ENCODE measurements at regions not wholly inside any gene's neighbourhood (a gene's known extent, or its start where the extent isn't known, plus 50 kb on each side); places are given as distances from the start of the nearest gene placed in this dataset.

DNA sequence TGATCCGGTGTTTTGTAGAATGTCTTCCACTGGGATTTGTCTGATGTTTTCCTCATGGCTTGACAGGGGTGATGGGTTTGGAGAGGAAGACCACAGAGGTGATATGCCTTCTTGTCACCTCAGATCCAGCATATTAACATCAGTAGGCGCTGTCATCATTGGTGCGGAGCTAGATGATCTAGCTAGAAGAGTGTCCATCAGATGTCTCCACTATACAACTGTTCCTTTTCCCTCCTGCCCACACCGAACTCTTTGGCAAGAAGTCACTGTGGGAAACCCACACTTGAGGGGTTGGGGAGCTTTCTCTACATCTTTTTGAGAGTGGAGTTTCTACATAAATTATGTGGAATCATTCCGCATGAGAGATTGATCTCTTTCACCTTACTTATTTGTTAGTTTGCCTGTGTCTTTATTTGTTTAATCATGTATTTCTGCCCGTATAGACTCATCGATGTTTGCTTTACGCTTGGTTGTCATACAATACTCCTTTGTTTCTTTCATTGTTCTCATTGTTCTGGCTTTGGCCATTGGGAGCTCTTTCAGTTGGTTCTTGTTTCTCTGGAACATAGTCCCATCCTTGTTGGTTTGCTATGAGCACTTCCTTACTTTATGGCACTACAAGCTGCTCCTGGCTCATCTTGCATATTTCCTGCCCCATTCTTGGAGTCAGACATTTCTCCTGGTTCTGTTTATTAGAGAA is 1420.3 kb downstream of the BRD1 start:
- Histone ChIP-seq H3K4me3 (ENCODE audit: low read depth, low read length) (no peak overlapping the region), H3K9me3 (ENCODE audit: control insufficient read depth, insufficient read depth, low read depth, low read length) (no peaks in the 10 kb centered on the region), H3K36me3 (ENCODE audit: control insufficient read depth in 2 of 2, insufficient read depth in 1 of 2, low read length in 2 of 2) (no peaks in the 10 kb centered on the region), H3K27ac (ENCODE audit: extremely low read depth, low read depth, low read length) (no peak overlapping the region), H3K4me1 (ENCODE audit: control insufficient read depth, insufficient read depth, low read length) (no peaks in the 10 kb centered on the region)
- no peak for TF ChIP-seq ZBTB1 (tag by site-specific recombination; IDR thresholded peaks at IDR 0.05)
- no peak for TF ChIP-seq ZFP69B (tag by site-specific recombination; IDR thresholded peaks at IDR 0.05)
- no peak for TF ChIP-seq ZNF561 (tag by site-specific recombination; IDR thresholded peaks at IDR 0.05; ENCODE audit: borderline replicate concordance)
- CTCF ChIA-PET, result no interaction called here
- POLR2A ChIA-PET, result no interaction called here

- no peaks in the 10 kb centered on the region for H3K9me3 ChIP-seq (ENCODE audit: control insufficient read depth, insufficient read depth, low read depth, low read length)
- no peak overlapping the region for H3K4me3 ChIP-seq (ENCODE audit: low read depth, low read length)
- POLR2A ChIA-PET, result no interaction called here
- no peaks in the 10 kb centered on the region for H3K4me1 ChIP-seq (ENCODE audit: control insufficient read depth, insufficient read depth, low read length)
- H3K36me3 ChIP-seq (ENCODE audit: control insufficient read depth in 2 of 2, insufficient read depth in 1 of 2, low read length in 2 of 2), result no peaks in the 10 kb centered on the region
- TF ChIP-seq ZNF155 (tag by site-specific recombination; IDR thresholded peaks at IDR 0.05), result no peak
- H3K27ac ChIP-seq (ENCODE audit: extremely low read depth, low read depth, low read length), result no peak overlapping the region
- CTCF ChIA-PET, result interaction anchor here (0.6 kb wide), 1 partner anchor 24 kb away, joined by 4 read pairs; no protein-coding TSS in a partner anchor
These were observed 1421.5 kb downstream of the BRD1 start for GRCh38 chr22:48406161-48406560.

GRCh38 chr22:48405741-48406140 is 1421.9 kb downstream of the BRD1 start:
- Histone ChIP-seq H3K4me1 (ENCODE audit: control insufficient read depth, insufficient read depth, low read length) (no peaks in the 10 kb centered on the region), H3K36me3 (ENCODE audit: control insufficient read depth in 2 of 2, insufficient read depth in 1 of 2, low read length in 2 of 2) (no peaks in the 10 kb centered on the region), H3K4me3 (ENCODE audit: low read depth, low read length) (no peak overlapping the region), H3K9me3 (ENCODE audit: control insufficient read depth, insufficient read depth, low read depth, low read length) (no peaks in the 10 kb centered on the region), H3K27ac (ENCODE audit: extremely low read depth, low read depth, low read length) (no peak overlapping the region)
- CTCF ChIA-PET, result no interaction called here
- TF ChIP-seq ZNF211 (tag by site-specific recombination; IDR thresholded peaks at IDR 0.05; ENCODE audit: low read depth), result no peak
- TF ChIP-seq, protein P1, sequence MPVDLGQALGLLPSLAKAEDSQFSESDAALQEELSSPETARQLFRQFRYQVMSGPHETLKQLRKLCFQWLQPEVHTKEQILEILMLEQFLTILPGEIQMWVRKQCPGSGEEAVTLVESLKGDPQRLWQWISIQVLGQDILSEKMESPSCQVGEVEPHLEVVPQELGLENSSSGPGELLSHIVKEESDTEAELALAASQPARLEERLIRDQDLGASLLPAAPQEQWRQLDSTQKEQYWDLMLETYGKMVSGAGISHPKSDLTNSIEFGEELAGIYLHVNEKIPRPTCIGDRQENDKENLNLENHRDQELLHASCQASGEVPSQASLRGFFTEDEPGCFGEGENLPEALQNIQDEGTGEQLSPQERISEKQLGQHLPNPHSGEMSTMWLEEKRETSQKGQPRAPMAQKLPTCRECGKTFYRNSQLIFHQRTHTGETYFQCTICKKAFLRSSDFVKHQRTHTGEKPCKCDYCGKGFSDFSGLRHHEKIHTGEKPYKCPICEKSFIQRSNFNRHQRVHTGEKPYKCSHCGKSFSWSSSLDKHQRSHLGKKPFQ (tag by site-specific recombination; IDR thresholded peaks at IDR 0.05), result no peak
- TF ChIP-seq SCRT2 (tag by site-specific recombination; IDR thresholded peaks at IDR 0.05), result no peak
- no peak for TF ChIP-seq ZNF530 (tag by site-specific recombination; IDR thresholded peaks at IDR 0.05; ENCODE audit: low read depth)
- TF ChIP-seq KLF1 (tag by site-specific recombination; IDR thresholded peaks at IDR 0.05), result no peak
- TF ChIP-seq, protein P2, sequence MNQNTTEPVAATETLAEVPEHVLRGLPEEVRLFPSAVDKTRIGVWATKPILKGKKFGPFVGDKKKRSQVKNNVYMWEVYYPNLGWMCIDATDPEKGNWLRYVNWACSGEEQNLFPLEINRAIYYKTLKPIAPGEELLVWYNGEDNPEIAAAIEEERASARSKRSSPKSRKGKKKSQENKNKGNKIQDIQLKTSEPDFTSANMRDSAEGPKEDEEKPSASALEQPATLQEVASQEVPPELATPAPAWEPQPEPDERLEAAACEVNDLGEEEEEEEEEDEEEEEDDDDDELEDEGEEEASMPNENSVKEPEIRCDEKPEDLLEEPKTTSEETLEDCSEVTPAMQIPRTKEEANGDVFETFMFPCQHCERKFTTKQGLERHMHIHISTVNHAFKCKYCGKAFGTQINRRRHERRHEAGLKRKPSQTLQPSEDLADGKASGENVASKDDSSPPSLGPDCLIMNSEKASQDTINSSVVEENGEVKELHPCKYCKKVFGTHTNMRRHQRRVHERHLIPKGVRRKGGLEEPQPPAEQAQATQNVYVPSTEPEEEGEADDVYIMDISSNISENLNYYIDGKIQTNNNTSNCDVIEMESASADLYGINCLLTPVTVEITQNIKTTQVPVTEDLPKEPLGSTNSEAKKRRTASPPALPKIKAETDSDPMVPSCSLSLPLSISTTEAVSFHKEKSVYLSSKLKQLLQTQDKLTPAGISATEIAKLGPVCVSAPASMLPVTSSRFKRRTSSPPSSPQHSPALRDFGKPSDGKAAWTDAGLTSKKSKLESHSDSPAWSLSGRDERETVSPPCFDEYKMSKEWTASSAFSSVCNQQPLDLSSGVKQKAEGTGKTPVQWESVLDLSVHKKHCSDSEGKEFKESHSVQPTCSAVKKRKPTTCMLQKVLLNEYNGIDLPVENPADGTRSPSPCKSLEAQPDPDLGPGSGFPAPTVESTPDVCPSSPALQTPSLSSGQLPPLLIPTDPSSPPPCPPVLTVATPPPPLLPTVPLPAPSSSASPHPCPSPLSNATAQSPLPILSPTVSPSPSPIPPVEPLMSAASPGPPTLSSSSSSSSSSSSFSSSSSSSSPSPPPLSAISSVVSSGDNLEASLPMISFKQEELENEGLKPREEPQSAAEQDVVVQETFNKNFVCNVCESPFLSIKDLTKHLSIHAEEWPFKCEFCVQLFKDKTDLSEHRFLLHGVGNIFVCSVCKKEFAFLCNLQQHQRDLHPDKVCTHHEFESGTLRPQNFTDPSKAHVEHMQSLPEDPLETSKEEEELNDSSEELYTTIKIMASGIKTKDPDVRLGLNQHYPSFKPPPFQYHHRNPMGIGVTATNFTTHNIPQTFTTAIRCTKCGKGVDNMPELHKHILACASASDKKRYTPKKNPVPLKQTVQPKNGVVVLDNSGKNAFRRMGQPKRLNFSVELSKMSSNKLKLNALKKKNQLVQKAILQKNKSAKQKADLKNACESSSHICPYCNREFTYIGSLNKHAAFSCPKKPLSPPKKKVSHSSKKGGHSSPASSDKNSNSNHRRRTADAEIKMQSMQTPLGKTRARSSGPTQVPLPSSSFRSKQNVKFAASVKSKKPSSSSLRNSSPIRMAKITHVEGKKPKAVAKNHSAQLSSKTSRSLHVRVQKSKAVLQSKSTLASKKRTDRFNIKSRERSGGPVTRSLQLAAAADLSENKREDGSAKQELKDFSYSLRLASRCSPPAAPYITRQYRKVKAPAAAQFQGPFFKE (tag by site-specific recombination; IDR thresholded peaks at IDR 0.05; ENCODE audit: borderline replicate concordance), result no peak
- TF ChIP-seq, protein P3, sequence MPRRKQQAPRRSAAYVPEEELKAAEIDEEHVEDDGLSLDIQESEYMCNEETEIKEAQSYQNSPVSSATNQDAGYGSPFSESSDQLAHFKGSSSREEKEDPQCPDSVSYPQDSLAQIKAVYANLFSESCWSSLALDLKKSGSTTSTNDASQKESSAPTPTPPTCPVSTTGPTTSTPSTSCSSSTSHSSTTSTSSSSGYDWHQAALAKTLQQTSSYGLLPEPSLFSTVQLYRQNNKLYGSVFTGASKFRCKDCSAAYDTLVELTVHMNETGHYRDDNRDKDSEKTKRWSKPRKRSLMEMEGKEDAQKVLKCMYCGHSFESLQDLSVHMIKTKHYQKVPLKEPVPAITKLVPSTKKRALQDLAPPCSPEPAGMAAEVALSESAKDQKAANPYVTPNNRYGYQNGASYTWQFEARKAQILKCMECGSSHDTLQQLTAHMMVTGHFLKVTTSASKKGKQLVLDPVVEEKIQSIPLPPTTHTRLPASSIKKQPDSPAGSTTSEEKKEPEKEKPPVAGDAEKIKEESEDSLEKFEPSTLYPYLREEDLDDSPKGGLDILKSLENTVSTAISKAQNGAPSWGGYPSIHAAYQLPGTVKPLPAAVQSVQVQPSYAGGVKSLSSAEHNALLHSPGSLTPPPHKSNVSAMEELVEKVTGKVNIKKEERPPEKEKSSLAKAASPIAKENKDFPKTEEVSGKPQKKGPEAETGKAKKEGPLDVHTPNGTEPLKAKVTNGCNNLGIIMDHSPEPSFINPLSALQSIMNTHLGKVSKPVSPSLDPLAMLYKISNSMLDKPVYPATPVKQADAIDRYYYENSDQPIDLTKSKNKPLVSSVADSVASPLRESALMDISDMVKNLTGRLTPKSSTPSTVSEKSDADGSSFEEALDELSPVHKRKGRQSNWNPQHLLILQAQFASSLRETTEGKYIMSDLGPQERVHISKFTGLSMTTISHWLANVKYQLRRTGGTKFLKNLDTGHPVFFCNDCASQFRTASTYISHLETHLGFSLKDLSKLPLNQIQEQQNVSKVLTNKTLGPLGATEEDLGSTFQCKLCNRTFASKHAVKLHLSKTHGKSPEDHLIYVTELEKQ (tag by site-specific recombination; IDR thresholded peaks at IDR 0.05; ENCODE audit: borderline replicate concordance), result no peak
- no peak for TF ChIP-seq ZNF148 (tag by site-specific recombination; IDR thresholded peaks at IDR 0.05; ENCODE audit: borderline replicate concordance)
- no peak for TF ChIP-seq PRDM1 (tag by site-specific recombination; IDR thresholded peaks at IDR 0.05)
- POLR2A ChIA-PET, result no interaction called here
